GM23338 (cell line): ENCODE measurements at regions not wholly inside any gene's neighbourhood (a gene's known extent, or its start where the extent isn't known, plus 50 kb on each side); places are given as distances from the start of the nearest gene placed in this dataset.

Experiments used
- ATAC-seq: fragments of 200-7000 bp; cut with Tn5 transposase; 3 replicates; pipeline ENCODE4 v1.9.1; 2020
- DNase-seq: peaks from one replicate; pipeline ENCODE4 v3.0.0-alpha.2; 2015; ENCODE audit warnings: low spot score
- H2AFZ ChIP-seq: fragments of 200-600 bp; sonication (generic); 2 replicates; pipeline ENCODE4 v1.8.0; 2016; ENCODE audit warnings: antibody characterized with exemption, mild to moderate bottlenecking, moderate library complexity
- H3F3A ChIP-seq: fragments of 200-600 bp; sonication (generic); replicated peaks from 2 replicates; pipeline ENCODE4 v1.8.0; 2017; ENCODE audit warnings: antibody characterized with exemption, mixed run types, low read depth
- H3K27ac ChIP-seq: fragments of 200-600 bp; sonication (generic); 2 replicates; pipeline ENCODE4 v1.6.1; 2016; ENCODE audit warnings: low read depth
- H3K27me3 ChIP-seq: fragments of 200-600 bp; sonication (generic); 2 replicates; pipeline ENCODE4 v1.8.0; 2016; ENCODE audit warnings: mild to moderate bottlenecking, mixed run types, moderate library complexity; ENCODE audit not compliant: insufficient read depth
- H3K36me3 ChIP-seq: fragments of 200-600 bp; sonication (generic); 2 replicates; pipeline ENCODE4 v1.8.0; 2016; ENCODE audit warnings: mild to moderate bottlenecking; ENCODE audit not compliant: insufficient read depth
- H3K4me1 ChIP-seq: fragments of 200-600 bp; sonication (generic); 2 replicates; pipeline ENCODE4 v1.8.0; 2016; ENCODE audit warnings: mild to moderate bottlenecking, moderate library complexity; ENCODE audit not compliant: insufficient read depth
- H3K4me2 ChIP-seq: fragments of 200-600 bp; sonication (generic); 2 replicates; pipeline ENCODE4 v1.7.1; 2017; ENCODE audit warnings: mixed run types
- H3K4me3 ChIP-seq: fragments of 200-600 bp; sonication (generic); 2 replicates; pipeline ENCODE4 v1.6.1; 2016; ENCODE audit warnings: mixed run types
- H3K79me2 ChIP-seq: fragments of 200-600 bp; sonication (generic); replicated peaks from 2 replicates; pipeline ENCODE4 v1.8.0; 2017; ENCODE audit warnings: mild to moderate bottlenecking; ENCODE audit not compliant: insufficient read depth
- H3K9me2 ChIP-seq: fragments of 200-600 bp; sonication (generic); 2 replicates; pipeline ENCODE4 v1.8.0; 2017; ENCODE audit not compliant: insufficient read depth
- H4K20me1 ChIP-seq: fragments of 200-600 bp; sonication (generic); replicated peaks from 2 replicates; pipeline ENCODE4 v1.8.0; 2017; ENCODE audit warnings: mild to moderate bottlenecking; ENCODE audit not compliant: insufficient read depth
- H3K27ac Mint-ChIP-seq: 2 replicates; pipeline ENCODE4 v1.8.0; 2020; ENCODE audit warnings: inconsistent platforms, mild to moderate bottlenecking, moderate library complexity, mixed read lengths
- H3K27me3 Mint-ChIP-seq: 3 replicates; pipeline ENCODE4 v1.8.0; 2022; ENCODE audit warnings: low read depth, mild to moderate bottlenecking, moderate library complexity, mixed read lengths, inconsistent platforms; ENCODE audit not compliant: insufficient read depth, poor library complexity
- H3K36me3 Mint-ChIP-seq: 3 replicates; pipeline ENCODE4 v1.8.0; 2021; ENCODE audit warnings: low read depth, mild to moderate bottlenecking, inconsistent platforms, moderate library complexity, mixed read lengths
- H3K4me1 Mint-ChIP-seq: 3 replicates; pipeline ENCODE4 v1.8.0; 2020; ENCODE audit warnings: mild to moderate bottlenecking, inconsistent platforms, mixed read lengths
- H3K4me3 Mint-ChIP-seq: 3 replicates; pipeline ENCODE4 v1.8.0; 2021; ENCODE audit warnings: moderate library complexity, mild to moderate bottlenecking, inconsistent platforms, mixed read lengths
- H3K9me3 Mint-ChIP-seq: 3 replicates; pipeline ENCODE4 v1.8.0; 2020; ENCODE audit warnings: moderate library complexity, mild to moderate bottlenecking, inconsistent platforms, mixed read lengths
- ETS1 ChIP-seq: IDR thresholded peaks from 2 replicates; pipeline ENCODE4 v1.6.1; 2016; ENCODE audit warnings: antibody characterized with exemption
- EZH2 ChIP-seq: fragments of 200-600 bp; sonication (generic); IDR thresholded peaks from one replicate; pipeline ENCODE4 v1.8.0; 2017; ENCODE audit warnings: antibody characterized with exemption, mild to moderate bottlenecking, low read depth; ENCODE audit not compliant: unreplicated experiment
- EZH2phosphoT487 ChIP-seq: fragments of 200-600 bp; sonication (generic); IDR thresholded peaks from one replicate; pipeline ENCODE4 v1.8.1; 2018; ENCODE audit warnings: antibody characterized with exemption; ENCODE audit not compliant: unreplicated experiment
- JUNB ChIP-seq: IDR thresholded peaks from one replicate; pipeline ENCODE4 v1.6.1; 2016; ENCODE audit warnings: antibody characterized with exemption; ENCODE audit not compliant: unreplicated experiment
- REST ChIP-seq: IDR thresholded peaks from one replicate; pipeline ENCODE4 v1.6.1; 2018; ENCODE audit warnings: antibody characterized with exemption; ENCODE audit not compliant: unreplicated experiment
- STAT1 ChIP-seq: IDR thresholded peaks from one replicate; pipeline ENCODE4 v1.6.1; 2016; ENCODE audit warnings: antibody characterized with exemption; ENCODE audit not compliant: unreplicated experiment
- ZNF114 ChIP-seq: fragments of 250-450 bp; sonication (Bioruptor Pico); IDR thresholded peaks from 2 replicates; pipeline ENCODE4 v1.5.0; 2020; ENCODE audit warnings: mild to moderate bottlenecking, moderate library complexity
- ZNF331 ChIP-seq: fragments of 250-450 bp; sonication (Bioruptor Pico); IDR thresholded peaks from 2 replicates; pipeline ENCODE4 v1.5.0; 2020; ENCODE audit warnings: low read depth, mild to moderate bottlenecking, moderate library complexity
- ZNF462 ChIP-seq: fragments of 250-450 bp; sonication (Bioruptor Pico); IDR thresholded peaks from 2 replicates; pipeline ENCODE4 v1.5.0; 2020; ENCODE audit warnings: mild to moderate bottlenecking, moderate library complexity

GRCh38 chr9:84557751-84558150, 111.8 kb upstream of the NTRK2 start:
- Histone ChIP-seq H3K4me1 (0 out of 2 replicates have a peak, but pooled peaks cover 4% of the 10 kb centered on the region), H3K27ac (no peak overlapping the region), H2AFZ (no peak overlapping the region), H3K4me2 (no peak overlapping the region), H3K27me3 (no peaks in the 10 kb centered on the region), H3K79me2 (no peaks in the 10 kb centered on the region), H3K9me2 (no peaks in the 10 kb centered on the region; the same call in 1 of the 2 replicates), H3F3A (no peaks in the 10 kb centered on the region), H4K20me1 (no peaks in the 10 kb centered on the region), H3K4me3 (no peak overlapping the region), H3K36me3 (no peaks in the 10 kb centered on the region)
- TF ChIP-seq ZNF114 (CRISPR knock-in tag) (no peak), STAT1 (no peak), JUNB (no peak), ETS1 (no peak), EZH2phosphoT487 (no peak), EZH2 (no peak), REST (no peak)
- DNase-seq, result no peak
- Mint-ChIP-seq H3K9me3 (no peaks in the 10 kb centered on the region), H3K36me3 (no peaks in the 10 kb centered on the region), H3K27ac (no peak overlapping the region), H3K4me3 (no peak overlapping the region), H3K27me3 (peaks cover 7% of the 10 kb centered on the region), H3K4me1 (peaks cover 23% of the 10 kb centered on the region)
- ATAC-seq, result no peak

- H3F3A ChIP-seq, result no peaks in the 10 kb centered on the region
- no peak overlapping the region for H3K4me3 ChIP-seq
- no peaks in the 10 kb centered on the region for H3K4me1 ChIP-seq
- H3K9me2 ChIP-seq, result no peaks in the 10 kb centered on the region
- no peaks in the 10 kb centered on the region for H3K27me3 ChIP-seq
- H2AFZ ChIP-seq, result no peak overlapping the region
- no peaks in the 10 kb centered on the region for H4K20me1 ChIP-seq
- no peaks in the 10 kb centered on the region for H3K36me3 Mint-ChIP-seq
- H3K36me3 ChIP-seq, result no peaks in the 10 kb centered on the region
- H3K79me2 ChIP-seq, result no peaks in the 10 kb centered on the region
- no peak overlapping the region for H3K27ac ChIP-seq
- no peak overlapping the region for H3K27ac Mint-ChIP-seq
- DNase-seq (no peak), ATAC-seq (no peak)
- peaks cover 3% of the 10 kb centered on the region; the same call in 2 of the 3 replicates for H3K4me1 Mint-ChIP-seq
- H3K9me3 Mint-ChIP-seq, result no peaks in the 10 kb centered on the region
- H3K4me3 Mint-ChIP-seq, result no peak overlapping the region
- H3K4me2 ChIP-seq, result no peak overlapping the region
- peaks cover 2% of the 10 kb centered on the region for H3K27me3 Mint-ChIP-seq
- TF ChIP-seq ZNF331 (no peak), EZH2phosphoT487 (no peak), ZNF114 (CRISPR knock-in tag) (no peak), STAT1 (no peak), ZNF462 (CRISPR knock-in tag) (no peak), EZH2 (no peak), JUNB (no peak)
Observed at GRCh38 chr9:84563691-84564090, 105.8 kb upstream of the NTRK2 start.
